Kidney (tissue), 13 donors: ENCODE measurements at regions not wholly inside any gene's neighbourhood (a gene's known extent, or its start where the extent isn't known, plus 50 kb on each side); places are given as distances from the start of the nearest gene placed in this dataset.

ENCODE experiments used
- DNase-seq, 5 donors: peaks; one replicate each; pipeline ENCODE4 v3.0.0-alpha.2; 2013 to 2020
- FAIRE-seq: peaks from 2 replicates; lab custom pipeline; 2012; peaks lifted over from hg19 to GRCh38; lab: Jason Lieb, UNC
- H3K27ac ChIP-seq, 2 donors: one replicate each; pipeline ENCODE4 v1.7.0; 2013; ENCODE audit warnings: low read depth in 2 of 2, low read length in 2 of 2, inconsistent platforms in 1 of 2
- H3K27me3 ChIP-seq: one replicate; pipeline ENCODE4 v1.7.1; 2013; ENCODE audit warnings: low read length, inconsistent platforms; ENCODE audit not compliant: control insufficient read depth, insufficient read depth
- H3K36me3 ChIP-seq, 3 donors: one replicate each; pipeline versions ENCODE4 v1.7.0 to v1.7.1; 2013; ENCODE audit warnings: low read length in 3 of 3, control low read depth in 1 of 3, inconsistent platforms in 1 of 3; ENCODE audit not compliant: insufficient read depth in 3 of 3, control insufficient read depth in 2 of 3
- H3K4me1 ChIP-seq, 3 donors: one replicate each; pipeline versions ENCODE4 v1.7.0 to v1.7.1; 2013; ENCODE audit warnings: low read length in 3 of 3, inconsistent platforms in 1 of 3, low read depth in 1 of 3; ENCODE audit not compliant: control insufficient read depth in 2 of 3, insufficient read depth in 2 of 3
- H3K4me3 ChIP-seq, 3 donors: one replicate each; pipeline versions ENCODE4 v1.7.0 to v1.8.1; 2013; ENCODE audit warnings: low read length in 3 of 3, control low read depth in 1 of 3, inconsistent platforms in 1 of 3
- H3K9ac ChIP-seq, 3 donors: one replicate each; pipeline versions ENCODE4 v1.7.0 to v1.7.1; 2013; ENCODE audit warnings: low read length in 3 of 3, control low read depth in 1 of 3, inconsistent platforms in 1 of 3
- H3K9me3 ChIP-seq, 3 donors: one replicate each; pipeline versions ENCODE4 v1.7.0 to v1.7.1; 2013; ENCODE audit warnings: low read length in 3 of 3, control low read depth in 1 of 3, inconsistent platforms in 1 of 3; ENCODE audit not compliant: control insufficient read depth in 2 of 3, insufficient read depth in 1 of 3
- CTCF ChIP-seq: IDR thresholded peaks from 3 replicates; pipeline ENCODE4 v1.5.1; 2012; ENCODE audit warnings: mild to moderate bottlenecking, moderate library complexity, borderline replicate concordance; ENCODE audit not compliant: insufficient read depth; ENCODE audit errors: extremely low read depth
- intact Hi-C: fragments of 100-400 bp; cut with DNase I; formaldehyde crosslinking; loops from one replicate; pipeline ENCODE4 v1.11.1; 2022
- donor health status: control.
- donor health status: control.
- donor health status: control.
- donor health status: control.
- donor health status: control.
- donor health status: DM: yes; HTN: yes; CAD: no.
- donor health status: Normal renal cell carcinoma (clear cell type).

GRCh38 chr5:166281433-166281832 is 2010.0 kb upstream of the WWC1 start:
- TF ChIP-seq CTCF = no peak
- Histone ChIP-seq H3K36me3 (no peaks in the 10 kb centered on the region), H3K27me3 (no peaks in the 10 kb centered on the region), H3K4me1 (no peaks in the 10 kb centered on the region), H3K27ac (no peak overlapping the region), H3K9me3 (no peaks in the 10 kb centered on the region), H3K4me3 (no peak overlapping the region), H3K9ac (no peak overlapping the region)
- FAIRE-seq (no peak), DNase-seq (peak in 1 of 5 donors; percentile 46)
- intact Hi-C loops = no loop called here

GRCh38 chr5:166282939-166283338 is 2008.5 kb upstream of the WWC1 start:
- Histone ChIP-seq H3K27ac (no peak overlapping the region), H3K27me3 (no peaks in the 10 kb centered on the region), H3K9me3 (no peaks in the 10 kb centered on the region), H3K9ac (no peak overlapping the region), H3K4me3 (no peak overlapping the region), H3K4me1 (no peaks in the 10 kb centered on the region), H3K36me3 (no peaks in the 10 kb centered on the region)
- FAIRE-seq (no peak), DNase-seq (no peak)
- no peak for TF ChIP-seq CTCF
- intact Hi-C loops = no loop called here

- no peak for FAIRE-seq
- H3K27me3 ChIP-seq = no peaks in the 10 kb centered on the region
- intact Hi-C loops = no loop called here
- H3K9me3 ChIP-seq = no peaks in the 10 kb centered on the region
- H3K4me3 ChIP-seq = no peak overlapping the region
- H3K36me3 ChIP-seq = no peaks in the 10 kb centered on the region
- no peak for DNase-seq
- no peaks in the 10 kb centered on the region for H3K4me1 ChIP-seq
- no peak for TF ChIP-seq CTCF
- H3K27ac ChIP-seq = no peak overlapping the region
- no peak overlapping the region for H3K9ac ChIP-seq
Measured at GRCh38 chr5:166285361-166285760, 2006.1 kb upstream of the WWC1 start.

DNA sequence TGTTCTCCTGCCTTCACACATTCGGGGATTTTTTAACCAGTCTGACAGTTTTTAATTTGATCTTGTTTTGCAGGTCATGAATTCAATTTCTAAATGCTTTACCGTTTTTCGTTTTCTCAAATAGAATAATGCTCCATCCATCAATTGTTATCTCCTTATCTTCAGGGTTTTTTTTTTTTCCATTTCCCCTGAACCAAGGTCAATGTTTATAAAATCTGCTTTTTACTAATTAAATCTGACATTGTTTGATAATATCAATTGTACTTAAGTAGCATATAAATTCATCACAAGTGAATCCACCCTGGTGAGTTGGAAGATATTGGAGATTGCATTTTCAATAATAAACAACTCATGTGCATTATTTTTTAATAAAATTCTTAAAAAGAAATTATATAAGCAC is 2004.6 kb upstream of the WWC1 start:
- FAIRE-seq (no peak), DNase-seq (no peak)
- Histone ChIP-seq H3K9me3 (no peaks in the 10 kb centered on the region), H3K4me1 (no peaks in the 10 kb centered on the region), H3K9ac (no peak overlapping the region), H3K27ac (no peak overlapping the region), H3K4me3 (no peak overlapping the region), H3K36me3 (no peaks in the 10 kb centered on the region), H3K27me3 (no peaks in the 10 kb centered on the region)
- intact Hi-C loops = no loop called here
- TF ChIP-seq CTCF = no peak
